HepG2 (cell line): ENCODE measurements at regions not wholly inside any gene's neighbourhood (a gene's known extent, or its start where the extent isn't known, plus 50 kb on each side); places are given as distances from the start of the nearest gene placed in this dataset.

Source experiments
- FOXK1 ChIP-seq: sonication (generic); formaldehyde crosslinking; IDR thresholded peaks from 2 replicates; pipeline ENCODE4 v1.4.0; 2020; ENCODE audit warnings: low read depth, missing genetic modification reagents, borderline replicate concordance
- GPN1 ChIP-seq: sonication (generic); formaldehyde crosslinking; IDR thresholded peaks from 2 replicates; pipeline ENCODE4 v1.5.1; 2020; ENCODE audit warnings: missing genetic modification reagents, borderline replicate concordance
- HDAC2 ChIP-seq: sonication (generic); formaldehyde crosslinking; IDR thresholded peaks from 2 replicates; pipeline ENCODE4 v1.4.0; 2020; ENCODE audit warnings: missing genetic modification reagents
- HNF4G ChIP-seq, 2 experiments: sonication (generic) in 1 of 2; formaldehyde crosslinking in 1 of 2; IDR thresholded peaks; 2 replicates each; pipeline versions ENCODE4 v1.4.0 to v1.6.1; 2011 to 2020; ENCODE audit warnings: borderline replicate concordance in 2 of 2, low read depth in 2 of 2, mild to moderate bottlenecking in 2 of 2, low read length in 1 of 2, missing genetic modification reagents in 1 of 2, moderate library complexity in 1 of 2
- MAFK ChIP-seq, 2 experiments: IDR thresholded peaks in 1 of 2; conservative IDR thresholded peaks in 1 of 2; 2 replicates each; pipeline ENCODE4 v1.6.1; 2011; ENCODE audit warnings: improper control_type of control experiment in 2 of 2, low read length in 2 of 2
- NFE2L2 ChIP-seq: fragments of 150-350 bp; IDR thresholded peaks from 2 replicates; pipeline ENCODE4 v1.6.1; 2014; ENCODE audit warnings: low read length
- SRSF9 ChIP-seq: fragments of 200-400 bp; formaldehyde crosslinking; IDR thresholded peaks from 2 replicates; pipeline ENCODE4 v1.6.1; 2018; ENCODE audit warnings: borderline replicate concordance, mild to moderate bottlenecking, low read depth, low read length; ENCODE audit not compliant: insufficient read depth, poor library complexity, severe bottlenecking
- STAG1 ChIP-seq: sonication (generic); formaldehyde crosslinking; IDR thresholded peaks from 2 replicates; pipeline ENCODE4 v1.4.0; 2020; ENCODE audit warnings: missing genetic modification reagents
- TGIF2 ChIP-seq: IDR thresholded peaks from 2 replicates; pipeline ENCODE4 v1.6.1; 2016; ENCODE audit warnings: control low read depth, missing compliant biosample characterization
- ZFYVE20 ChIP-seq: sonication (generic); formaldehyde crosslinking; IDR thresholded peaks from 2 replicates; pipeline ENCODE4 v1.8.0; 2023; ENCODE audit warnings: low read depth, mild to moderate bottlenecking, moderate library complexity, missing genetic modification reagents, borderline replicate concordance
- ZSCAN12 ChIP-seq: sonication (generic); formaldehyde crosslinking; IDR thresholded peaks from 2 replicates; pipeline ENCODE4 v1.9.0; 2021; ENCODE audit warnings: mild to moderate bottlenecking, missing genetic modification reagents
- ZSCAN30 ChIP-seq: sonication (generic); formaldehyde crosslinking; IDR thresholded peaks from 2 replicates; pipeline ENCODE4 v1.5.0; 2020; ENCODE audit warnings: mild to moderate bottlenecking, missing genetic modification reagents
- TF ChIP-seq, protein P1 (sequence below): IDR thresholded peaks from 2 replicates; pipeline ENCODE4 v1.6.1; 2012; ENCODE audit warnings: low read length, improper control_type of control experiment
- TF ChIP-seq, protein P2 (sequence below): sonication (generic); formaldehyde crosslinking; IDR thresholded peaks from 2 replicates; pipeline ENCODE4 v1.4.0; 2020; ENCODE audit warnings: mild to moderate bottlenecking, missing genetic modification reagents
- TF ChIP-seq, protein P3 (sequence below): sonication (generic); formaldehyde crosslinking; IDR thresholded peaks from 2 replicates; pipeline ENCODE4 v1.5.0; 2020; ENCODE audit warnings: mild to moderate bottlenecking, missing genetic modification reagents, moderate library complexity
- TF ChIP-seq, protein P4 (sequence below): IDR thresholded peaks from 2 replicates; pipeline ENCODE4 v1.6.1; 2016; ENCODE audit warnings: mild to moderate bottlenecking

DNA sequence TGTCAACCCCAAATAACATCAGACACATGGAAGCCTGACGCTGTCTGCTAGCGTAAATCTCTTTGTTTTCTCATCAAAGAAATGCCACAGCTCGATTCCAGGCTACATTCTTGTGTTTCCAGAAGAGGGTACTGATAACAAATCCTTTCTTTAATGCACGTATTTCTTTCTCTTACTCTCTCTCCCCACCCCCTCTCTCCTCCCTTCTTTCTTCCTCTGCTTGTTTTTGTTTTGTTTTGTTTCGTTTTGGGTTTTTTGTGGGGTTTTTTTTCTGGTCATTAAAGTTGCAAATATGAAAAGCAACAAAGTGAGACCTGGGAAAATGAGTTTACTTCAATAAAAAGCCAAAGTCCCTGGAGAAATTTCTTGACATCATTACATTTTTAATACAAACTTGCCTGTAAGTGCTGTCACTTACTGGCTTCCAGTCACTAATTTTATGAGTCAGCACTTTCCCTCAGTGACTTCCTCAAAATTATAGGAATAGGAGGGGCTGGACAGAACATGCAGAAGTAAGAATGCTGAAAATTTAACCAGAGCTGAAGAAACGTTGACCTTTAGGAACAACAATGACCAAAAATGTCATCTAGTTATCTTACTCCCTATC, 106.7 kb upstream of the NABP1 start (continued):
- TF ChIP-seq, protein P1, sequence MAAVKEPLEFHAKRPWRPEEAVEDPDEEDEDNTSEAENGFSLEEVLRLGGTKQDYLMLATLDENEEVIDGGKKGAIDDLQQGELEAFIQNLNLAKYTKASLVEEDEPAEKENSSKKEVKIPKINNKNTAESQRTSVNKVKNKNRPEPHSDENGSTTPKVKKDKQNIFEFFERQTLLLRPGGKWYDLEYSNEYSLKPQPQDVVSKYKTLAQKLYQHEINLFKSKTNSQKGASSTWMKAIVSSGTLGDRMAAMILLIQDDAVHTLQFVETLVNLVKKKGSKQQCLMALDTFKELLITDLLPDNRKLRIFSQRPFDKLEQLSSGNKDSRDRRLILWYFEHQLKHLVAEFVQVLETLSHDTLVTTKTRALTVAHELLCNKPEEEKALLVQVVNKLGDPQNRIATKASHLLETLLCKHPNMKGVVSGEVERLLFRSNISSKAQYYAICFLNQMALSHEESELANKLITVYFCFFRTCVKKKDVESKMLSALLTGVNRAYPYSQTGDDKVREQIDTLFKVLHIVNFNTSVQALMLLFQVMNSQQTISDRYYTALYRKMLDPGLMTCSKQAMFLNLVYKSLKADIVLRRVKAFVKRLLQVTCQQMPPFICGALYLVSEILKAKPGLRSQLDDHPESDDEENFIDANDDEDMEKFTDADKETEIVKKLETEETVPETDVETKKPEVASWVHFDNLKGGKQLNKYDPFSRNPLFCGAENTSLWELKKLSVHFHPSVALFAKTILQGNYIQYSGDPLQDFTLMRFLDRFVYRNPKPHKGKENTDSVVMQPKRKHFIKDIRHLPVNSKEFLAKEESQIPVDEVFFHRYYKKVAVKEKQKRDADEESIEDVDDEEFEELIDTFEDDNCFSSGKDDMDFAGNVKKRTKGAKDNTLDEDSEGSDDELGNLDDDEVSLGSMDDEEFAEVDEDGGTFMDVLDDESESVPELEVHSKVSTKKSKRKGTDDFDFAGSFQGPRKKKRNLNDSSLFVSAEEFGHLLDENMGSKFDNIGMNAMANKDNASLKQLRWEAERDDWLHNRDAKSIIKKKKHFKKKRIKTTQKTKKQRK = no peak
- TF ChIP-seq STAG1 (CRISPR knock-in tag) (peak; percentile 54), GPN1 (CRISPR knock-in tag) (no peak), HNF4G (IDR thresholded peaks at IDR 0.05; ENCODE audit: borderline replicate concordance, low read depth, low read length) (no peak), HNF4G (CRISPR knock-in tag; IDR thresholded peaks at IDR 0.05; ENCODE audit: borderline replicate concordance, low read depth) (no peak), HDAC2 (CRISPR knock-in tag) (no peak), NFE2L2 (peak; percentile 59), MAFK (conservative IDR thresholded peaks at IDR 0.05 in 1 of 2, IDR thresholded peaks at IDR 0.05 in 1 of 2; ENCODE audit: low read length in 2 of 2) (peak; percentile 96), ZFYVE20 (no peak), FOXK1 (CRISPR knock-in tag) (no peak), SRSF9 (no peak), TGIF2 (no peak), ZSCAN30 (no peak), ZSCAN12 (CRISPR knock-in tag) (no peak)
- TF ChIP-seq, protein P2, sequence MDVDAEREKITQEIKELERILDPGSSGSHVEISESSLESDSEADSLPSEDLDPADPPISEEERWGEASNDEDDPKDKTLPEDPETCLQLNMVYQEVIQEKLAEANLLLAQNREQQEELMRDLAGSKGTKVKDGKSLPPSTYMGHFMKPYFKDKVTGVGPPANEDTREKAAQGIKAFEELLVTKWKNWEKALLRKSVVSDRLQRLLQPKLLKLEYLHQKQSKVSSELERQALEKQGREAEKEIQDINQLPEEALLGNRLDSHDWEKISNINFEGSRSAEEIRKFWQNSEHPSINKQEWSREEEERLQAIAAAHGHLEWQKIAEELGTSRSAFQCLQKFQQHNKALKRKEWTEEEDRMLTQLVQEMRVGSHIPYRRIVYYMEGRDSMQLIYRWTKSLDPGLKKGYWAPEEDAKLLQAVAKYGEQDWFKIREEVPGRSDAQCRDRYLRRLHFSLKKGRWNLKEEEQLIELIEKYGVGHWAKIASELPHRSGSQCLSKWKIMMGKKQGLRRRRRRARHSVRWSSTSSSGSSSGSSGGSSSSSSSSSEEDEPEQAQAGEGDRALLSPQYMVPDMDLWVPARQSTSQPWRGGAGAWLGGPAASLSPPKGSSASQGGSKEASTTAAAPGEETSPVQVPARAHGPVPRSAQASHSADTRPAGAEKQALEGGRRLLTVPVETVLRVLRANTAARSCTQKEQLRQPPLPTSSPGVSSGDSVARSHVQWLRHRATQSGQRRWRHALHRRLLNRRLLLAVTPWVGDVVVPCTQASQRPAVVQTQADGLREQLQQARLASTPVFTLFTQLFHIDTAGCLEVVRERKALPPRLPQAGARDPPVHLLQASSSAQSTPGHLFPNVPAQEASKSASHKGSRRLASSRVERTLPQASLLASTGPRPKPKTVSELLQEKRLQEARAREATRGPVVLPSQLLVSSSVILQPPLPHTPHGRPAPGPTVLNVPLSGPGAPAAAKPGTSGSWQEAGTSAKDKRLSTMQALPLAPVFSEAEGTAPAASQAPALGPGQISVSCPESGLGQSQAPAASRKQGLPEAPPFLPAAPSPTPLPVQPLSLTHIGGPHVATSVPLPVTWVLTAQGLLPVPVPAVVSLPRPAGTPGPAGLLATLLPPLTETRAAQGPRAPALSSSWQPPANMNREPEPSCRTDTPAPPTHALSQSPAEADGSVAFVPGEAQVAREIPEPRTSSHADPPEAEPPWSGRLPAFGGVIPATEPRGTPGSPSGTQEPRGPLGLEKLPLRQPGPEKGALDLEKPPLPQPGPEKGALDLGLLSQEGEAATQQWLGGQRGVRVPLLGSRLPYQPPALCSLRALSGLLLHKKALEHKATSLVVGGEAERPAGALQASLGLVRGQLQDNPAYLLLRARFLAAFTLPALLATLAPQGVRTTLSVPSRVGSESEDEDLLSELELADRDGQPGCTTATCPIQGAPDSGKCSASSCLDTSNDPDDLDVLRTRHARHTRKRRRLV = no peak
- TF ChIP-seq, protein P3, sequence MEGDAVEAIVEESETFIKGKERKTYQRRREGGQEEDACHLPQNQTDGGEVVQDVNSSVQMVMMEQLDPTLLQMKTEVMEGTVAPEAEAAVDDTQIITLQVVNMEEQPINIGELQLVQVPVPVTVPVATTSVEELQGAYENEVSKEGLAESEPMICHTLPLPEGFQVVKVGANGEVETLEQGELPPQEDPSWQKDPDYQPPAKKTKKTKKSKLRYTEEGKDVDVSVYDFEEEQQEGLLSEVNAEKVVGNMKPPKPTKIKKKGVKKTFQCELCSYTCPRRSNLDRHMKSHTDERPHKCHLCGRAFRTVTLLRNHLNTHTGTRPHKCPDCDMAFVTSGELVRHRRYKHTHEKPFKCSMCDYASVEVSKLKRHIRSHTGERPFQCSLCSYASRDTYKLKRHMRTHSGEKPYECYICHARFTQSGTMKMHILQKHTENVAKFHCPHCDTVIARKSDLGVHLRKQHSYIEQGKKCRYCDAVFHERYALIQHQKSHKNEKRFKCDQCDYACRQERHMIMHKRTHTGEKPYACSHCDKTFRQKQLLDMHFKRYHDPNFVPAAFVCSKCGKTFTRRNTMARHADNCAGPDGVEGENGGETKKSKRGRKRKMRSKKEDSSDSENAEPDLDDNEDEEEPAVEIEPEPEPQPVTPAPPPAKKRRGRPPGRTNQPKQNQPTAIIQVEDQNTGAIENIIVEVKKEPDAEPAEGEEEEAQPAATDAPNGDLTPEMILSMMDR = peak; percentile 46
- TF ChIP-seq, protein P4, sequence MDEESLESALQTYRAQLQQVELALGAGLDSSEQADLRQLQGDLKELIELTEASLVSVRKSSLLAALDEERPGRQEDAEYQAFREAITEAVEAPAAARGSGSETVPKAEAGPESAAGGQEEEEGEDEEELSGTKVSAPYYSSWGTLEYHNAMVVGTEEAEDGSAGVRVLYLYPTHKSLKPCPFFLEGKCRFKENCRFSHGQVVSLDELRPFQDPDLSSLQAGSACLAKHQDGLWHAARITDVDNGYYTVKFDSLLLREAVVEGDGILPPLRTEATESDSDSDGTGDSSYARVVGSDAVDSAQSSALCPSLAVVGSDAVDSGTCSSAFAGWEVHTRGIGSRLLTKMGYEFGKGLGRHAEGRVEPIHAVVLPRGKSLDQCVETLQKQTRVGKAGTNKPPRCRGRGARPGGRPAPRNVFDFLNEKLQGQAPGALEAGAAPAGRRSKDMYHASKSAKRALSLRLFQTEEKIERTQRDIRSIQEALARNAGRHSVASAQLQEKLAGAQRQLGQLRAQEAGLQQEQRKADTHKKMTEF (CRISPR knock-in tag) = no peak
